IMR-90 (cell line): ENCODE measurements at regions not wholly inside any gene's neighbourhood (a gene's known extent, or its start where the extent isn't known, plus 50 kb on each side); places are given as distances from the start of the nearest gene placed in this dataset.

Source experiments
- ATAC-seq: fragments of 200-7000 bp; cut with Tn5 transposase; 2 replicates; pipeline ENCODE4 v1.9.1; 2020; ENCODE audit warnings: low read depth, mild to moderate bottlenecking, moderate library complexity
- BruUV-seq: library from RNA; stranded (reverse); fragments of 400-500 nt; replicated peaks from 2 replicates; lab custom pipeline; 2021; lab: Mats Ljungman, UMichigan
- CTCF ChIA-PET: fragments of 300-600 bp; formaldehyde crosslinking; extraction: SDS; loops from one replicate; lab custom pipeline; 2021; ENCODE audit warnings: antibody characterized with exemption; lab: Yijun Ruan, JAX
- POLR2A ChIA-PET: fragments of 300-600 bp; sonication (Branson Sonifier 250); formaldehyde crosslinking; loops from one replicate; lab custom pipeline; 2022; ENCODE audit warnings: antibody characterized with exemption; ENCODE audit not compliant: unreplicated experiment; lab: Charles Lee
- DNase-seq: peaks from one replicate; pipeline ENCODE4 v3.0.0; 2013
- H2AFZ ChIP-seq: replicated peaks from 2 replicates; pipeline ENCODE3; 2013; ENCODE audit warnings: low read length, mild to moderate bottlenecking; ENCODE audit not compliant: poor library complexity
- H2AK5ac ChIP-seq: 2 replicates; pipeline ENCODE4 v1.6.1; 2013; ENCODE audit warnings: low read depth, low read length, inconsistent platforms
- H2AK9ac ChIP-seq: replicated peaks from 2 replicates; pipeline ENCODE3; 2013; ENCODE audit warnings: mild to moderate bottlenecking, low read depth, low read length, moderate library complexity; ENCODE audit not compliant: poor library complexity
- H2BK120ac ChIP-seq: 2 replicates; pipeline ENCODE4 v1.6.1; 2013; ENCODE audit warnings: low read depth, low read length, inconsistent platforms
- H2BK15ac ChIP-seq: 3 replicates; pipeline ENCODE4 v1.6.1; 2013; ENCODE audit warnings: low read depth, low read length, inconsistent platforms
- H2BK20ac ChIP-seq: 2 replicates; pipeline ENCODE4 v1.6.1; 2013; ENCODE audit warnings: low read depth, mild to moderate bottlenecking, inconsistent platforms, low read length, moderate library complexity
- H2BK5ac ChIP-seq: 2 replicates; pipeline ENCODE4 v1.6.1; 2013; ENCODE audit warnings: mild to moderate bottlenecking, low read depth, low read length, inconsistent platforms; ENCODE audit not compliant: poor library complexity, severe bottlenecking
- H3K14ac ChIP-seq: replicated peaks from 2 replicates; pipeline ENCODE4 v1.6.1; 2013; ENCODE audit warnings: low read depth, low read length, inconsistent platforms
- H3K18ac ChIP-seq: 2 replicates; pipeline ENCODE4 v1.6.1; 2013; ENCODE audit warnings: low read depth, low read length, control low read depth
- H3K23ac ChIP-seq: 2 replicates; pipeline ENCODE4 v1.6.1; 2013; ENCODE audit warnings: low read depth, low read length, inconsistent platforms
- H3K27ac ChIP-seq: 2 replicates; pipeline ENCODE4 v1.5.1; 2013; ENCODE audit warnings: mild to moderate bottlenecking, control low read depth, low read length; ENCODE audit not compliant: insufficient read depth
- H3K27me3 ChIP-seq: 2 replicates; pipeline ENCODE4 v1.6.1; 2013; ENCODE audit warnings: low read length; ENCODE audit not compliant: control insufficient read depth, insufficient read depth
- H3K36me3 ChIP-seq: 2 replicates; pipeline ENCODE4 v1.6.1; 2013; ENCODE audit warnings: low read length, mixed read lengths; ENCODE audit not compliant: control insufficient read depth, insufficient read depth
- H3K4ac ChIP-seq: 2 replicates; pipeline ENCODE4 v1.6.1; 2013; ENCODE audit warnings: low read depth, low read length, inconsistent platforms
- H3K4me1 ChIP-seq: 2 replicates; pipeline ENCODE4 v1.6.1; 2013; ENCODE audit warnings: low read length, mixed read lengths; ENCODE audit not compliant: control insufficient read depth, insufficient read depth
- H3K4me2 ChIP-seq: 2 replicates; pipeline ENCODE4 v1.6.1; 2013; ENCODE audit warnings: low read depth, mild to moderate bottlenecking, control low read depth, low read length, moderate library complexity
- H3K4me3 ChIP-seq: 2 replicates; pipeline ENCODE4 v1.5.1; 2013; ENCODE audit warnings: low read depth, mild to moderate bottlenecking, control low read depth, low read length, moderate library complexity; ENCODE audit not compliant: insufficient read depth
- H3K56ac ChIP-seq: 2 replicates; pipeline ENCODE4 v1.6.1; 2013; ENCODE audit warnings: low read length, inconsistent platforms; ENCODE audit not compliant: insufficient read depth; ENCODE audit errors: extremely low read depth
- H3K79me1 ChIP-seq, 2 experiments: 2 replicates each; pipeline ENCODE4 v1.6.1; 2013; ENCODE audit warnings: low read length in 2 of 2, inconsistent platforms in 1 of 2, low read depth in 1 of 2
- H3K9ac ChIP-seq: 2 replicates; pipeline ENCODE4 v1.6.1; 2013; ENCODE audit warnings: low read depth, low read length, control low read depth
- H3K9me1 ChIP-seq: 2 replicates; pipeline ENCODE4 v1.6.1; 2013; ENCODE audit warnings: low read length, inconsistent platforms; ENCODE audit not compliant: insufficient read depth
- H3K9me3 ChIP-seq: 2 replicates; pipeline ENCODE4 v1.6.1; 2013; ENCODE audit warnings: low read length; ENCODE audit not compliant: control insufficient read depth, insufficient read depth
- H4K20me1 ChIP-seq: 2 replicates; pipeline ENCODE4 v1.6.1; 2013; ENCODE audit warnings: low read length, inconsistent platforms; ENCODE audit not compliant: insufficient read depth
- H4K5ac ChIP-seq: 2 replicates; pipeline ENCODE4 v1.6.1; 2013; ENCODE audit warnings: mild to moderate bottlenecking, low read depth, low read length, control low read depth
- H4K8ac ChIP-seq, 2 experiments: 2 replicates each; pipeline ENCODE4 v1.6.1; 2013; ENCODE audit warnings: low read depth in 2 of 2, low read length in 2 of 2, control low read depth in 1 of 2, inconsistent platforms in 1 of 2
- H4K91ac ChIP-seq: 2 replicates; pipeline ENCODE4 v1.6.1; 2013; ENCODE audit warnings: low read depth, low read length, inconsistent platforms; ENCODE audit not compliant: insufficient read depth
- BHLHE40 ChIP-seq: fragments of 150-350 bp; IDR thresholded peaks from 2 replicates; pipeline ENCODE4 v1.6.1; 2016; ENCODE audit warnings: mild to moderate bottlenecking, low read depth, low read length
- CEBPB ChIP-seq: IDR thresholded peaks from 2 replicates; pipeline ENCODE4 v1.6.1; 2012; ENCODE audit warnings: low read depth, low read length, improper control_type of control experiment
- CHD1 ChIP-seq: IDR thresholded peaks from 2 replicates; pipeline ENCODE4 v1.6.1; 2012; ENCODE audit warnings: low read depth, low read length, improper control_type of control experiment
- CTCF ChIP-seq: conservative IDR thresholded peaks from 2 replicates; pipeline ENCODE4 v1.5.1; 2012; ENCODE audit warnings: mild to moderate bottlenecking, low read depth, low read length, improper control_type of control experiment
- ELK1 ChIP-seq: fragments of 150-350 bp; IDR thresholded peaks from 2 replicates; pipeline ENCODE4 v1.6.1; 2016; ENCODE audit warnings: low read depth, mild to moderate bottlenecking, low read length, moderate library complexity, borderline replicate concordance
- FOS ChIP-seq: fragments of 150-350 bp; IDR thresholded peaks from 2 replicates; pipeline ENCODE4 v1.6.1; 2016; ENCODE audit warnings: low read depth, low read length
- MAFK ChIP-seq: IDR thresholded peaks from 2 replicates; pipeline ENCODE4 v1.6.1; 2012; ENCODE audit warnings: low read depth, low read length, improper control_type of control experiment
- MAZ ChIP-seq: IDR thresholded peaks from 2 replicates; pipeline ENCODE4 v1.6.1; 2012; ENCODE audit warnings: low read depth, mild to moderate bottlenecking, low read length, improper control_type of control experiment, moderate library complexity, borderline replicate concordance
- MXI1 ChIP-seq: IDR thresholded peaks from 2 replicates; pipeline ENCODE4 v1.6.1; 2012; ENCODE audit warnings: low read depth, mild to moderate bottlenecking, low read length, moderate library complexity, borderline replicate concordance
- NFE2L2 ChIP-seq: fragments of 150-350 bp; IDR thresholded peaks from 2 replicates; pipeline ENCODE4 v1.6.1; 2016; ENCODE audit warnings: low read depth, mild to moderate bottlenecking, low read length
- POLR2A ChIP-seq: IDR thresholded peaks from 2 replicates; pipeline ENCODE4 v1.6.1; 2012; ENCODE audit warnings: mild to moderate bottlenecking, low read depth, low read length
- RAD21 ChIP-seq: IDR thresholded peaks from 2 replicates; pipeline ENCODE4 v1.6.1; 2012; ENCODE audit warnings: low read length, improper control_type of control experiment
- RCOR1 ChIP-seq: IDR thresholded peaks from 2 replicates; pipeline ENCODE4 v1.6.1; 2012; ENCODE audit warnings: mild to moderate bottlenecking, low read length, improper control_type of control experiment; ENCODE audit not compliant: insufficient replicate concordance
- RFX5 ChIP-seq: IDR thresholded peaks from 2 replicates; pipeline ENCODE4 v1.8.0; 2012; ENCODE audit warnings: low read depth, mild to moderate bottlenecking, low read length, moderate library complexity
- SMC3 ChIP-seq: fragments of 150-350 bp; IDR thresholded peaks from 2 replicates; pipeline ENCODE4 v1.6.1; 2016; ENCODE audit warnings: low read depth, mild to moderate bottlenecking, antibody characterized with exemption, low read length, moderate library complexity
- WGBS, 2 experiments: methylation state at CpG; one replicate each; pipeline versions ENCODE4 v1.1.5 to v1.1.7; 2013; ENCODE audit warnings: missing lambda C conversion rate in 2 of 2; ENCODE audit not compliant: insufficient read length in 1 of 2; ENCODE audit errors: extremely low coverage in 2 of 2; 5-methylcytosine and 5-hydroxymethylcytosine counted together
- dilution Hi-C: fragments of 300-500 bp; cut with HindIII; formaldehyde crosslinking; loops from one replicate; pipeline ENCODE4 v1.14.3; 2018; ENCODE audit warnings: low sequenced_read_pairs; ENCODE audit not compliant: unreplicated experiment
- in situ Hi-C: fragments of 300-500 bp; cut with MboI; formaldehyde crosslinking; loops from 3 replicates; pipeline ENCODE4 v1.14.3; 2019; ENCODE audit warnings: low sequenced_read_pairs, inconsistent platforms, mixed read lengths
- intact Hi-C: fragments of 100-400 bp; cut with micrococcal nuclease; formaldehyde crosslinking; loops from 2 replicates; pipeline ENCODE4 v1.10.0; 2022

- H2AK9ac ChIP-seq = no peak overlapping the region
- no peak overlapping the region for H4K8ac ChIP-seq
- H2AK5ac ChIP-seq = no peak overlapping the region
- no peak overlapping the region for H2BK20ac ChIP-seq
- H2BK5ac ChIP-seq = no peak overlapping the region
- H4K91ac ChIP-seq = no peak overlapping the region
- no peak overlapping the region for H3K9ac ChIP-seq
- no peak overlapping the region for H2BK120ac ChIP-seq
- H3K36me3 ChIP-seq = no peaks in the 10 kb centered on the region
- peaks cover 34% of the 10 kb centered on the region for H3K9me3 ChIP-seq
- H3K9me1 ChIP-seq = no peaks in the 10 kb centered on the region
- DNase-seq (peak; percentile 1), ATAC-seq (no peak)
- H3K18ac ChIP-seq = no peak overlapping the region
- no peaks in the 10 kb centered on the region for H3K4me1 ChIP-seq
- H3K27me3 ChIP-seq = no peaks in the 10 kb centered on the region
- H3K79me1 ChIP-seq = no peaks in the 10 kb centered on the region
- WGBS, 2 experiments = no CpG with 5 or more reads among the region's 2 CpGs
- no TSS peak for BruUV-seq
- H3K23ac ChIP-seq = no peak overlapping the region
- no peaks in the 10 kb centered on the region for H4K20me1 ChIP-seq
- intact Hi-C loops (no loop called here), dilution Hi-C loops (no loop called here), in situ Hi-C loops (no loop called here)
- no peak overlapping the region for H2BK15ac ChIP-seq
- H3K27ac ChIP-seq = no peak overlapping the region
- no peak overlapping the region for H3K14ac ChIP-seq
- CTCF ChIA-PET = no interaction called here
- POLR2A ChIA-PET = no interaction called here
- no peak overlapping the region for H2AFZ ChIP-seq
- no peak overlapping the region for H3K4me2 ChIP-seq
- no peak overlapping the region for H3K56ac ChIP-seq
- TF ChIP-seq MAFK = no peak
- no peak for TF ChIP-seq MXI1
- no peak for TF ChIP-seq BHLHE40
- TF ChIP-seq FOS = no peak
- TF ChIP-seq SMC3 = no peak
- TF ChIP-seq RAD21 = no peak; the same call in 1 of the 2 replicates
- TF ChIP-seq CHD1 = no peak
- no peak for TF ChIP-seq POLR2A
- TF ChIP-seq ELK1 = no peak
- TF ChIP-seq RCOR1 = no peak
- TF ChIP-seq CTCF = no peak; the same call in 1 of the 2 replicates
- no peak for TF ChIP-seq NFE2L2
- TF ChIP-seq CEBPB = no peak
- TF ChIP-seq RFX5 = no peak
- TF ChIP-seq MAZ = no peak
- no peak overlapping the region for H3K4me3 ChIP-seq
- H3K4ac ChIP-seq = no peak overlapping the region
- H4K5ac ChIP-seq = no peak overlapping the region
Observed at GRCh38 chr2:529424-529823, 147.8 kb downstream of the TMEM18 start.
